ENCODE measurements at regions not wholly inside any gene's neighbourhood (a gene's known extent, or its start where the extent isn't known, plus 50 kb on each side); places are given as distances from the start of the nearest gene placed in this dataset.

DNA sequence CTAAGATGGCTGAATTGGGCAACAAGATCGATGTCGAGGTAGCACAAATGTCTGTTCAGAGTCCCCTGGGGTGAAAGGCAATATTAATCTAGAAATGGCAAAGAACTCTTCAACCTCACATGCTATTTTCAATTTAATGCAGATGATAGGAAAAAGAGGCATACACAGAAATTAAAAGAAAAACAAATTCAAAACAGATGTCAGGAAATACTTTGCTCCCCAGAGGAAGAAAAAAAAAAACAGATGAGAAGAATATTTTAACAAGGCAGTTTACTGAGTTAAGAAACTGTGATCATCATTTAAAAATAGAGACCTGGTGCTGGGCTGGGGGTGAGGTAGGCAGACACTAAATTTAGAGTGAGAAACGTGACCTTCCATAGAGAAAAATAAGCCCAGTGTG lies 421.9 kb upstream of the ARGLU1 start:
- TF ChIP-seq, protein P1, sequence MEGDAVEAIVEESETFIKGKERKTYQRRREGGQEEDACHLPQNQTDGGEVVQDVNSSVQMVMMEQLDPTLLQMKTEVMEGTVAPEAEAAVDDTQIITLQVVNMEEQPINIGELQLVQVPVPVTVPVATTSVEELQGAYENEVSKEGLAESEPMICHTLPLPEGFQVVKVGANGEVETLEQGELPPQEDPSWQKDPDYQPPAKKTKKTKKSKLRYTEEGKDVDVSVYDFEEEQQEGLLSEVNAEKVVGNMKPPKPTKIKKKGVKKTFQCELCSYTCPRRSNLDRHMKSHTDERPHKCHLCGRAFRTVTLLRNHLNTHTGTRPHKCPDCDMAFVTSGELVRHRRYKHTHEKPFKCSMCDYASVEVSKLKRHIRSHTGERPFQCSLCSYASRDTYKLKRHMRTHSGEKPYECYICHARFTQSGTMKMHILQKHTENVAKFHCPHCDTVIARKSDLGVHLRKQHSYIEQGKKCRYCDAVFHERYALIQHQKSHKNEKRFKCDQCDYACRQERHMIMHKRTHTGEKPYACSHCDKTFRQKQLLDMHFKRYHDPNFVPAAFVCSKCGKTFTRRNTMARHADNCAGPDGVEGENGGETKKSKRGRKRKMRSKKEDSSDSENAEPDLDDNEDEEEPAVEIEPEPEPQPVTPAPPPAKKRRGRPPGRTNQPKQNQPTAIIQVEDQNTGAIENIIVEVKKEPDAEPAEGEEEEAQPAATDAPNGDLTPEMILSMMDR (IDR thresholded peaks at IDR 0.05) = no peak
- ATAC-seq (no peak), DNase-seq (no peak)
- Histone ChIP-seq H3K27ac (no peak overlapping the region), H3K4me3 (no peak overlapping the region), H3K9me3 (no peaks in the 10 kb centered on the region), H3K4me1 (peaks cover 12% of the 10 kb centered on the region), H3K27me3 (ENCODE audit: low read depth) (no peaks in the 10 kb centered on the region), H3K36me3 (no peaks in the 10 kb centered on the region)
- intact Hi-C loops (cut with DNase I) = no loop called here

DNA sequence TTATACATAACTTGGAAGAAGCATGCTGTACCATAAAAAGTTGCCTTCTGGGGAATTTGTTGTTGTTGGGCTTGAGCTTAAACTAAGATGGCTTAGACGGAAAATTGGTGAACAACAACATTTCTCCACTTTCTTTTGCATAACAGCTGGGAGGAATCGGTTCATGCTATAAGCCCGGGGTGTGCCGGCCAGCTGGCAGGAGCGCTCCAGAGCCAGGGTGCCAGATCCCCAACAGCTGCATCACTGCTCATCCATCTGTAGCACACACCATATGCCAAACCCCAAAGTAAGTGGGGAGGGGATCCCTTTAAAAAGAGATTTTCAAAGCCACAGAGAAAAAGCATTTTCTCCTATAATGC lies 419.5 kb upstream of the ARGLU1 start:
- H3K4me3 ChIP-seq = no peak overlapping the region
- no peak overlapping the region for H3K27ac ChIP-seq
- DNase-seq = no peak
- no peak for ATAC-seq
- peaks cover 12% of the 10 kb centered on the region for H3K4me1 ChIP-seq
- TF ChIP-seq, protein P1 (IDR thresholded peaks at IDR 0.05) = no peak
- no peaks in the 10 kb centered on the region for H3K27me3 ChIP-seq (ENCODE audit: low read depth)
- no peaks in the 10 kb centered on the region for H3K36me3 ChIP-seq
- no peaks in the 10 kb centered on the region for H3K9me3 ChIP-seq
- intact Hi-C loops (cut with DNase I) = no loop called here

- TF ChIP-seq, protein P1 (IDR thresholded peaks at IDR 0.05) = no peak
- no peak overlapping the region for H3K27ac ChIP-seq
- H3K4me1 ChIP-seq = peaks cover 12% of the 10 kb centered on the region
- DNase-seq (no peak), ATAC-seq (no peak)
- H3K4me3 ChIP-seq = no peak overlapping the region
- no peaks in the 10 kb centered on the region for H3K36me3 ChIP-seq
- H3K27me3 ChIP-seq (ENCODE audit: low read depth) = no peaks in the 10 kb centered on the region
- H3K9me3 ChIP-seq = no peaks in the 10 kb centered on the region
- intact Hi-C loops (cut with DNase I) = no loop called here
Measured at GRCh38 chr13:106986687-106987426, 418.9 kb upstream of the ARGLU1 start.

DNA sequence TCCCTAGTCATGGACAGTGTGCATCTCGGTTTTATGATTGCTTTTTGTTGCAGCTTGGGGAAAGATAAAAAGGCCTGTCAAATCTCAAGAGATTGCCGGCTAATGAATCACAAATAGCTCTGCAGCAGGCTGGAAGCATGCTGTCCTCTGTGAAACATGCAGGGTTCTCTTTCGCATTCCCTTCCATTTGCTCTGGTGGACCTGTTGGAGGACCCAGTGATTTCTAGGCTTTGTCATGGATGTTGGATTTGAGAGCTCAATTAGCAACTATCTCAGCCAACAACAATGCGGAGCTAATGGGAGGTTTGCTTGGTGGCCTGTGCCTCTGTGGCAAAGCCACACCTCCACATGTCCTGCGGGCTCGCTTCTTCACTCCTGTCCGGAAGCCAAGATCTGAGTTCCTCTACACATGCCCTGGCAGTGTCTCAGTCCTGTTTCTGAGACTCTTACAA lies 418.1 kb upstream of the ARGLU1 start:
- no peak overlapping the region for H3K27ac ChIP-seq
- ATAC-seq (no peak), DNase-seq (no peak)
- no peak overlapping the region for H3K4me3 ChIP-seq
- no peaks in the 10 kb centered on the region for H3K9me3 ChIP-seq
- TF ChIP-seq, protein P1 (IDR thresholded peaks at IDR 0.05) = no peak
- intact Hi-C loops (cut with DNase I) = no loop called here
- no peaks in the 10 kb centered on the region for H3K36me3 ChIP-seq
- no peaks in the 10 kb centered on the region for H3K27me3 ChIP-seq (ENCODE audit: low read depth)
- peaks cover 12% of the 10 kb centered on the region for H3K4me1 ChIP-seq

DNA sequence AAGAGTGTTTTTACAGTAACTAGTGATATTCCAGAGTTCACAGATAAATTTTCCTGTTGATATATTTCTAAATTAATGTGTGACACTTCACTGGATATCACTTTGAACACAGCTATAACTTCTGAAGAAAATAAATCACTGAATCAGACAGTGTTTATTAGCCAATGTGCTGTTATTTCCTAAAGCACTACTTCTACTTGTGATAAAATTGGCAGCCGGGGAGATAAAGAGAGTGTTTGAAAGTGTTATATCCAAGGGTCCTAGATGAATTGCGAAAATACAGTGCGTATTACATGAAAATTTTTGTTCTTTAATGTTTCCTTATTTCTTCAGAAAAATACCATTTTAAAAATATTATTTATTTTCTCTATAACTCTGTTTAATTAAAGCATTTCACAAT lies 417.5 kb upstream of the ARGLU1 start:
- ATAC-seq = no peak
- peaks cover 12% of the 10 kb centered on the region for H3K4me1 ChIP-seq
- no peaks in the 10 kb centered on the region for H3K36me3 ChIP-seq
- intact Hi-C loops (cut with DNase I) = no loop called here
- TF ChIP-seq, protein P1 (IDR thresholded peaks at IDR 0.05) = no peak
- no peak for DNase-seq
- H3K4me3 ChIP-seq = no peak overlapping the region
- no peaks in the 10 kb centered on the region for H3K9me3 ChIP-seq
- H3K27ac ChIP-seq = no peak overlapping the region
- no peaks in the 10 kb centered on the region for H3K27me3 ChIP-seq (ENCODE audit: low read depth)

Data from lower lobe of right lung (tissue), 2 donors.